ENCODE measurements at regions not wholly inside any gene's neighbourhood (a gene's known extent, or its start where the extent isn't known, plus 50 kb on each side); places are given as distances from the start of the nearest gene placed in this dataset.
A peak's percentile ranks its signal among the peaks of the same experiment; 100 is the strongest.

- TF ChIP-seq EZH2phosphoT487 (IDR thresholded peaks at IDR 0.05; ENCODE audit: unreplicated experiment) = no peak
- TF ChIP-seq CTCF (conservative IDR thresholded peaks at IDR 0.05; ENCODE audit: low read depth in 2 of 2) = no peak
- no peak for TF ChIP-seq EZH2 (IDR thresholded peaks at IDR 0.05; ENCODE audit: low read depth, unreplicated experiment)
- TF ChIP-seq JUNB (IDR thresholded peaks at IDR 0.05; ENCODE audit: unreplicated experiment) = no peak
- no peak for TF ChIP-seq REST (IDR thresholded peaks at IDR 0.05; ENCODE audit: unreplicated experiment)
- no peak for TF ChIP-seq POLR2AphosphoS5 (IDR thresholded peaks at IDR 0.05; ENCODE audit: low read depth)
- TF ChIP-seq STAT1 (IDR thresholded peaks at IDR 0.05; ENCODE audit: unreplicated experiment) = no peak
- TF ChIP-seq NANOG (IDR thresholded peaks at IDR 0.05; ENCODE audit: borderline replicate concordance) = no peak
- no peak for TF ChIP-seq ZNF114 (CRISPR knock-in tag; IDR thresholded peaks at IDR 0.05)
- no peak for TF ChIP-seq CREB1 (CRISPR knock-in tag; IDR thresholded peaks at IDR 0.05; ENCODE audit: low read depth)
- no peaks in the 10 kb centered on the region for H3K36me3 ChIP-seq (ENCODE audit: insufficient read depth)
- no peak overlapping the region for H3K4me2 ChIP-seq
- Mint-ChIP-seq H3K4me3 (no peak overlapping the region), H3K27ac (no peak overlapping the region), H3K36me3 (ENCODE audit: low read depth) (no peaks in the 10 kb centered on the region), H3K4me1 (no peaks in the 10 kb centered on the region), H3K27me3 (ENCODE audit: insufficient read depth, low read depth, poor library complexity) (no peaks in the 10 kb centered on the region), H3K9me3 (no peaks in the 10 kb centered on the region)
- ATAC-seq = no peak
- no peaks in the 10 kb centered on the region for H3F3A ChIP-seq (replicated peaks; ENCODE audit: low read depth)
- H4K20me1 ChIP-seq (replicated peaks; ENCODE audit: insufficient read depth) = no peaks in the 10 kb centered on the region
- H2AFZ ChIP-seq = no peak overlapping the region
- no peaks in the 10 kb centered on the region for H3K79me2 ChIP-seq (replicated peaks; ENCODE audit: insufficient read depth)
- H3K27me3 ChIP-seq (ENCODE audit: insufficient read depth) = no peaks in the 10 kb centered on the region
- no peak for DNase-seq (ENCODE audit: low spot score)
- no peak overlapping the region for H3K27ac ChIP-seq (ENCODE audit: low read depth)
- no peak overlapping the region for H3K4me3 ChIP-seq
- H3K4me1 ChIP-seq (ENCODE audit: insufficient read depth) = peaks cover 2% of the 10 kb centered on the region; the same call in 1 of the 2 replicates
- no peaks in the 10 kb centered on the region for H3K9me2 ChIP-seq (ENCODE audit: insufficient read depth)
Observed at GRCh38 chr5:114001076-114001475, 360.8 kb upstream of the KCNN2 start.

DNA sequence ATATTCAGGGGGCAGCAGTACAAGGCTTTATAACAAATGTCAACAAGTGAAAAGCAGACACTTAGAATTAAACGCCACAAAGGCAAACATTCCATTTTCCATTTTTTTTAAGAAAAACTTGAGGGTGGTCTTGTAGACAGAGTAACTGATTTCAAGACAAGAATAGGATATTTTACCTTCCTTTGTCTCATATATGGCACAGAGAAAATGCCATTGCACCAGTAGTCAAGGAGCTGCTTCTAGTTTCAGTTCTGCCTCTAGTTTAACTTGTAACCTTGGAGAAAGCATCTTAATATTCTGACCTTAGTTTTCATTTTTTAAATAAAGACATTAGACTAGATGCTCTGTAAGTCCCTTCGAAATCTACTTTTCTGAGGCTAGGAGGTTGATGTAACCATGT lies 355.3 kb upstream of the KCNN2 start:
- H3K27ac Mint-ChIP-seq = no peak overlapping the region
- no peaks in the 10 kb centered on the region for H3K36me3 Mint-ChIP-seq (ENCODE audit: low read depth)
- H3K27me3 Mint-ChIP-seq (ENCODE audit: insufficient read depth, low read depth, poor library complexity) = no peaks in the 10 kb centered on the region
- no peak overlapping the region for H3K4me3 Mint-ChIP-seq
- no peak overlapping the region for H3K27ac ChIP-seq (ENCODE audit: low read depth)
- H3K79me2 ChIP-seq (replicated peaks; ENCODE audit: insufficient read depth) = no peaks in the 10 kb centered on the region
- H4K20me1 ChIP-seq (replicated peaks; ENCODE audit: insufficient read depth) = no peaks in the 10 kb centered on the region
- 0 out of 2 replicates have a peak overlapping the region, but pooled peaks have one; percentile 7 for H3K4me2 ChIP-seq
- H3K4me1 ChIP-seq (ENCODE audit: insufficient read depth) = peaks cover 6% of the 10 kb centered on the region; the same call in 1 of the 2 replicates
- H3K36me3 ChIP-seq (ENCODE audit: insufficient read depth) = no peaks in the 10 kb centered on the region
- no peaks in the 10 kb centered on the region for H3K9me2 ChIP-seq (ENCODE audit: insufficient read depth)
- H2AFZ ChIP-seq = no peak overlapping the region
- no peak for DNase-seq (ENCODE audit: low spot score)
- H3F3A ChIP-seq (replicated peaks; ENCODE audit: low read depth) = no peaks in the 10 kb centered on the region
- ATAC-seq = no peak
- no peaks in the 10 kb centered on the region for H3K27me3 ChIP-seq (ENCODE audit: insufficient read depth)
- peaks cover 2% of the 10 kb centered on the region; the same call in 1 of the 3 replicates for H3K4me1 Mint-ChIP-seq
- H3K9me3 Mint-ChIP-seq = no peaks in the 10 kb centered on the region
- H3K4me3 ChIP-seq = no peak overlapping the region
- TF ChIP-seq JUNB (IDR thresholded peaks at IDR 0.05; ENCODE audit: unreplicated experiment) (no peak), NANOG (IDR thresholded peaks at IDR 0.05; ENCODE audit: borderline replicate concordance) (no peak), CREB1 (CRISPR knock-in tag; IDR thresholded peaks at IDR 0.05; ENCODE audit: low read depth) (no peak), EZH2phosphoT487 (IDR thresholded peaks at IDR 0.05; ENCODE audit: unreplicated experiment) (no peak), CTCF (conservative IDR thresholded peaks at IDR 0.05; ENCODE audit: low read depth in 2 of 2) (no peak), STAT1 (IDR thresholded peaks at IDR 0.05; ENCODE audit: unreplicated experiment) (no peak), POLR2AphosphoS5 (IDR thresholded peaks at IDR 0.05; ENCODE audit: low read depth) (no peak), EZH2 (IDR thresholded peaks at IDR 0.05; ENCODE audit: low read depth, unreplicated experiment) (no peak)
